ENCODE measurements at regions not wholly inside any gene's neighbourhood (a gene's known extent, or its start where the extent isn't known, plus 50 kb on each side); places are given as distances from the start of the nearest gene placed in this dataset.

GRCh38 chr13:107005577-107005976, 437.6 kb upstream of the ARGLU1 start:
- TF ChIP-seq CTCF (IDR thresholded peaks at IDR 0.05): no peak
- TF ChIP-seq POLR2A (IDR thresholded peaks at IDR 0.05): no peak

Data from thyroid gland (tissue), 4 donors.